ENCODE measurements at regions not wholly inside any gene's neighbourhood (a gene's known extent, or its start where the extent isn't known, plus 50 kb on each side); places are given as distances from the start of the nearest gene placed in this dataset.
"Not testable (repeated sequence)": the region's sequence is repeated elsewhere in the genome, so short reads cannot be mapped to it uniquely, and the experiment has no call there.

- no peak for DNase-seq (ENCODE audit: low read depth)
Measured at GRCh38 chr14:84856751-84857534, 673.0 kb upstream of the FLRT2 start.

GRCh38 chr14:84857571-84857970 is 672.4 kb upstream of the FLRT2 start:
- no peak for DNase-seq (ENCODE audit: low read depth)

DNA sequence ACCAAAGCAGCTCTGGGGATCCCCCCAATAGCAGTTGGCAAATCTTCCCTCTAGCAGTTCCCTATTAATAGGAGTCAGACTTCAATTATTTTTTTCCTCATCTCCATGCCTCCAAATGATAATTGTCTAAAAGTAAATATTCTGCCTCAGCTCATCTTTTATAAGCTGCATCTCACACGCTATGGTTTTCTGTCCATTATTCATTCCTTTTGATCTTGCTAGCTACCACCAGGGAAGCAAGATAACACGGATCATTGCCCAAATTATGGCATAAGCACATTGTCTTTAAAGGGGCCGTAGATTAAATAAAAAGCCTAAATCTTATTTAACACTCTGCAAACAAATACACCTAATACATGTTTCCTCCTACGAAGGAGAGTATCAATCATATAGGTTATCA is 670.8 kb upstream of the FLRT2 start:
- DNase-seq (ENCODE audit: low read depth) = no peak

DNA sequence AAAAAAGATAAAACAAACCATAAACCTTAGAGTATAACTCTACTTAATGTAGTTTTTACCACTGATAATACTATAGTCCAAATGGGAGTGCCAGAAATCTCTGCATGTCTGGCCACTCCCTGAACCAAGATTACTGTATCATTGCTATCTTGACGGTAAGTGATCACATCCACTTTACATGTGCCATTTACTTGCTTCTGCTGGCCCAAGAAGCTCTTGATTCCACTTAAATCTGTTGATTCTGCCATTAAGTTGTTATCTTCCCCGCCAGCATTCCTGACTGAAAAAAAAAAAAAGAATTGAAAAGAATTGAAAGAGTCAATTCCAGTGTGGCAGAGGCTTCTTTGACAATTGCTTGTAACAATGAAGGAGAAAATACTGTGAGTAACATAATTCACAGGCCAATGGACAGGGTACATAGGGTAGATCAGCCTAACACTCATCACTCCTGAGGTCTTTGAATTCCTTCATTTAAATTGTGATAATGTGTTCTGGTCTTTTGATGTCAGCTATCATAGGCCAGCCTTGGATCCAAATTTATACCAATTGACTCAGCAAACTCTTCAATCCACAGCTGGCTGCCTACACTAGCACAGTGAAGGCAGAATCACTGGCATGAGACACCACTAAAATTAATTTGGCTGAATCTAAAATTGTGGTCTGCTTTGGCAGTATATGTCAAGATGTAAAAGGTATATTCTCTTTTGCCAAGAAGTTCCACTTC is 665.2 kb upstream of the FLRT2 start:
- DNase-seq (ENCODE audit: low read depth) = no peak

DNA sequence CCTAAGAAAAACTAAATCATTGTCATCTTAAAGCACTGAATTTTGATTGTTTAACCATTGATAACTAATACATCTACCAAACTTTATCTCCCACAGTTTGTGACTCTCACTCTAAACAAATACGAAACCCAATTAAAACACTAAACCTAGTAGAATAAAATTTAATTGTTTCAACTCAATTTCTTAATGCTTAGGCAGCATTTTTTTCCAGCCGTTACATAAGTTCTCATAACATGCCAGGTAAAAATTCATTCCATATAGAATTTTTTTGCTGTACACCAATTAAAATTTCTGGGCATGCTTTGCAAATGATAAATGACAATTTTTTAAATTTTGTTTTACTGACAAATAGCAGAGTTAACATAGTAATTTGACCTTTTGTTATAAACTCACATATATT is 658.2 kb upstream of the FLRT2 start:
- DNase-seq (ENCODE audit: low read depth) = no peak

GRCh38 chr14:84874436-84874835 is 655.5 kb upstream of the FLRT2 start:
- DNase-seq (ENCODE audit: low read depth) = no peak

- no peak for DNase-seq (ENCODE audit: low read depth)
Measured at GRCh38 chr14:84877061-84877460, 652.9 kb upstream of the FLRT2 start.

- DNase-seq (ENCODE audit: low read depth) = no peak
Measured at GRCh38 chr14:84882830-84883229, 647.1 kb upstream of the FLRT2 start.

GRCh38 chr14:84885061-84885460 is 644.9 kb upstream of the FLRT2 start:
- no peak for DNase-seq (ENCODE audit: low read depth)

GRCh38 chr14:84891404-84891803 is 638.5 kb upstream of the FLRT2 start:
- DNase-seq (ENCODE audit: low read depth) = no peak

DNA sequence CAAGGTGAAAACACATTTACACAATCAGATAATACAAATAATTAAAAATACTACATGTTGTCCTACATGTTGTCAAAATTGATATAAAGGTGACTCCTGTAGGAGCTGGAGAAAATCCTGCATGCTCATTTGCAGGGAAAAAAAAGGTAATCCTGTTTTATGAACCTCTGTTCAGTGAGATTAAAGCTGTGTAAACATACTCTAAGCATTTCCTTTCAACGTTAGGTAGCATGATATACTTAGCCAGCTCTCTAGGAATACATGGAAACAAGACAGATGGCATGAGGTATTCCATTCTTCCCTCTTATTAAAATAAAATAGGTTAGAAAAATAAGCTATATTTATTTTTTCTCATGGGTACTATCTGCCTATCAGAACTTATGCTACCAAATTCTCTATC is 635.7 kb upstream of the FLRT2 start:
- no peak for DNase-seq (ENCODE audit: low read depth)

GRCh38 chr14:84922370-84922769 is 607.6 kb upstream of the FLRT2 start:
- no peak for DNase-seq (ENCODE audit: low read depth)

GRCh38 chr14:84926656-84927055 is 603.3 kb upstream of the FLRT2 start:
- no peak for DNase-seq (ENCODE audit: low read depth)

- no peak for DNase-seq (ENCODE audit: low read depth)
Measured at GRCh38 chr14:84927096-84927827, 602.7 kb upstream of the FLRT2 start.

DNA sequence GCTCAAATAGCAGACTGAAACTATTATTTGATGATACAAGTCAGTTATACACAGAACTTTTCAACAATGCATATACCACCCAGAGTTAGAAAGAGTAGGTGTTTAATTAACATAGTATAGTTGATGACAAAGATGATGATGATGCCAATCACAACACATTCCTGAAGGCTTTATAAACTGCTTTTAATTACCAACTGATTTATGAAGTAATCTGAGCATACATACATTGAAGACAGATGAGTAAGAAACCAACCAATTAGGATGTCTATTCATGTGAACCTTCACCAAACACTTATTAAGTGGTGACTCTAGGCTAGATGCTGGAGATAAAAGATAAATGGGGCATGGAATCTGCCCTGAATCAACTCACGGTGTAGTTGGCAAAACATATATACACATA is 600.9 kb upstream of the FLRT2 start:
- DNase-seq (ENCODE audit: low read depth) = no peak

DNA sequence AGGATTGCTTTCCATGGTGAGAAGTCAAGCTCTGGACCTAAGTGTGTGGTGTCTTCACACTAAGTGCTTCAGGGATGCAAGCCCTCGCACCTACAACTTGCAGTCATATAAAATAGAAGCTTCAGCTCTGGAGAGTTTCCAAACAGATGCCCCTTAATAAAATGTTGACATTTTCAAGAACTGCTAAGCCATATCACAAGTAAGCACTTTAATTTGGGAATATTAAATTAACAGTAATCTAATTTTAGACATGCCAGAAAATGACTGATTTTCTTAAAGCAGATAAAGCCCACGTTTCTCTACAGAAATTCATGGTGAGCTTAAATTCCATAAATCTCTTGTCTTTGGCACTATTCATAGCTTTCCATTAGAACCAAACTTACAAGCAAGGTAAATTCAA is 600.1 kb upstream of the FLRT2 start:
- DNase-seq (ENCODE audit: low read depth) = no peak

DNA sequence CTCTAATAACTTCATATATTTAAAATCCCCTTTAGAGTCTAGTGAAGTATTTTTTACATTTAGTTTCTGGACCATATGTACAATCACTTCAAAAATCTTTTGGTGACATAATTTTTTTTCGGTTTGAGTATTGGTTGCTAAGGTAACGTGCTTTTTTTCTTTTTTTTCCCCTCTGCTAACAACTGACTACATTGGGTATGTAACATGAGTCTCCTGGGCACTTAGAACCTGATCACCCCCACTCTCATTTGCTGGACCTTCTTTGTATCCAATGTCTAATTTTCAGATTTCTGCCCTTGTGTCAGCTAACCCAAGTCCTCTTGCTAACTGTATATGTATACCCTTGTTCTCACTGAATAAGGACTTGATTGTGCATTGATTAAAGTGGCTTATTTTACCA is 592.9 kb upstream of the FLRT2 start:
- DNase-seq (ENCODE audit: low read depth) = no peak

- no peak for DNase-seq (ENCODE audit: low read depth)
Measured at GRCh38 chr14:84937449-84937848, 592.5 kb upstream of the FLRT2 start.

DNA sequence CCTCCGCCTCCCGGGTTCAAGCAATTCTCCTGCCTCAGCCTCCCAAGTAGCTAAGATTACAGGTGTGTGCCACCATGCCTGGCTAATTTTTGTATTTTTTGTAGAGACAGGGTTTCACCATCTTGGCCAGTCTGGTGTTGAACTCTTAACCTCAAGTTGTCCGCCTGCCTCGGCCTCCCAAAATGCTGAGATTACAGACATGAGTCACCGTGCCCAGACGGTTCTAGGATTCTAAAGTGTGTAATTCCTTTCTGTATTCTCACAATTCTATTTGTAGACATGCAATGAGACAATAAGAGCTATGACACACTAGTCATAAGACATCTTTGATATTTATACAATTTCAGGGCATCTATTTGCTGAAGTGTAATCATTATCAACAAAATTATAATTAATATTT is 585.0 kb upstream of the FLRT2 start:
- not testable (repeated sequence) for DNase-seq (ENCODE audit: low read depth)

DNA sequence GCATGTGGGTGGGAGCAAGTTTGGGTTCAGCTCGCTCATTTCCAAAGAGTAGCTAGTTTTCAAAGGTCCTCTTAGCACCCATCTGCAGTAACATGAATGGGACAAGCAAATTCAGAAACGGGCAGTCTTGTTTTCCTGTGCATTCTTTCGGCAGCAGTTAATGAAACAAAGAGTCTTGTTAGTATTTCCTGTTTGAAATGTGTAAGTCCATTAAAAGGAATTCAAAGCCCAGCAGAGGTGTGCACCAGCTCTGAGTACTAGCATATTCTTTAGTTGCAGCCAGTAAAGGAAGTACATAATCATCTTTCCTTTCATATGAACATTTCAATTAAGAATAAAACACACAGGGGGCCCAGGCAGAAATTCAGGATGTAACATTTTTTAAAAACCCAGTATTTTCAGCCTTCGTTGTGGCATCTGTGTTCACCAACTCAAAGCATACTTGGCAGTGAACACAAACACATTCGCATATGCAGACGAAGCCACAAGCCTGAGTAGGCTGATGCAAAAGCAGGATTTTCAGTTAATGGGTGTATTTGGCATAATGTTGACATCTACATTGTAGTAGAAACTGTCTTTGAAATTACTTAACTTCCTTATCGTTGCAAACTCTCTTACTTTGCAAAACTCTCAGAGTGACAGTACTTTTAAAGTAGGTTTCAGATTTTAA is 570.0 kb upstream of the FLRT2 start:
- no peak for DNase-seq (ENCODE audit: low read depth)

DNA sequence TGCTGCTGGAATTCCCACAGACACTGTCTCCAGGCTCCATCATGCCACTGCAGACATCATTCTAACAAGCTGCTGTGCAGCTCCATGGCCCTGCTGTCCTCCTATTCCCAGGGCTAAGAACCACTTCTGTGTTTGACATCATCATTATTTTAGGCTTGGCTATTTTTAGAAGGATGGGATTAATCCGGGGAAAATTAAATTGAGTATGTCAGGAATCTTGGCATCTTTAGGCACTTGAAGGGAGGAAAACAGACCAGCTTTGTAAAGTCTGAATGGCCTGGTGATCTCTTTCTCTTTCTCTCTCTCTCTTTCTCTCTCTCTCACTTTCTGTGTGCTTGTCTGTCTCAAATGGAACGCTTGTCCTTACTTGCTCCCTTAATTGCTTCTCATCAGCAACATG is 568.3 kb upstream of the FLRT2 start:
- DNase-seq (ENCODE audit: low read depth) = no peak

DNA sequence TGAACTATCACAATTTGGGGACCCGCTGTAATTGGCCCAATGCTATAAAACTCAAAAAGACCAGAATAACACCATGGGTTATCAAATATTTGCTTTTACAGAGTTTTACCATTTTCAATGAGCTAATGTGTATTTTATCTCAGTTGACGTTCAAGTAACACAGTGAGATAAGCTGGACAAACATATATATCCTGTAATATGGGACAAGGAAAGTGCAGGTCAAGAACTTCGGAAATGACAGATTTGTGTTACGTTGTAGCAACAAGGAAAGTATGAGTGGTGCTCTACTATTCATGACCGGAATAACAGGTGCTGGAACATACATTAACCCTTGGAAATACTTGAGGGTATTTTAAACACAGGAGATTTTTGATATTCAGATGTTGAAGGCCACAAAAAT is 566.4 kb upstream of the FLRT2 start:
- no peak for DNase-seq (ENCODE audit: low read depth)

Measured in M059J (cell line).